ENCODE measurements at regions not wholly inside any gene's neighbourhood (a gene's known extent, or its start where the extent isn't known, plus 50 kb on each side); places are given as distances from the start of the nearest gene placed in this dataset.

- TF ChIP-seq CREB1 (IDR thresholded peaks at IDR 0.05; ENCODE audit: low read depth) (no peak), EP300 (IDR thresholded peaks at IDR 0.05; ENCODE audit: borderline replicate concordance) (no peak), REST (IDR thresholded peaks at IDR 0.05; ENCODE audit: low read depth) (no peak), RAD21 (IDR thresholded peaks at IDR 0.05; ENCODE audit: low read depth) (no peak), EGR1 (IDR thresholded peaks at IDR 0.05) (no peak), ZBTB7A (IDR thresholded peaks at IDR 0.05; ENCODE audit: low read depth) (no peak), CEBPB (IDR thresholded peaks at IDR 0.05) (no peak), TAF1 (IDR thresholded peaks at IDR 0.05; ENCODE audit: low read depth) (no peak), TCF12 (IDR thresholded peaks at IDR 0.05; ENCODE audit: low read depth) (no peak), TEAD4 (IDR thresholded peaks at IDR 0.05) (no peak), YY1 (IDR thresholded peaks at IDR 0.05; ENCODE audit: low read depth) (no peak), FOXM1 (IDR thresholded peaks at IDR 0.05; ENCODE audit: borderline replicate concordance, low read depth) (no peak)
These were observed 398.4 kb upstream of the AZI2 start for GRCh38 chr3:28746990-28747389.
